ENCODE measurements at regions not wholly inside any gene's neighbourhood (a gene's known extent, or its start where the extent isn't known, plus 50 kb on each side); places are given as distances from the start of the nearest gene placed in this dataset.

GRCh38 chr1:215489771-215490565, 77.1 kb upstream of the KCTD3 start:
- TF ChIP-seq CTCF (IDR thresholded peaks at IDR 0.05) (no peak), POLR2A (IDR thresholded peaks at IDR 0.05) (no peak), EP300 (IDR thresholded peaks at IDR 0.05) (no peak)
